H9 (cell line): ENCODE measurements at regions not wholly inside any gene's neighbourhood (a gene's known extent, or its start where the extent isn't known, plus 50 kb on each side); places are given as distances from the start of the nearest gene placed in this dataset.

Experiments used
- DNase-seq: peaks from one replicate; pipeline ENCODE4 v3.0.0-alpha.2; 2017
- H2AFZ ChIP-seq: one replicate; pipeline ENCODE4 v1.6.1; 2013; ENCODE audit warnings: mild to moderate bottlenecking, low read length, control low read depth, moderate library complexity
- H2AK5ac ChIP-seq: 2 replicates; pipeline ENCODE4 v1.6.1; 2013; ENCODE audit warnings: low read length, control low read depth, mixed read lengths; ENCODE audit not compliant: insufficient read length
- H2BK120ac ChIP-seq: one replicate; pipeline ENCODE4 v1.6.1; 2013; ENCODE audit warnings: low read depth, mild to moderate bottlenecking, low read length, control low read depth, inconsistent platforms; ENCODE audit not compliant: poor library complexity, severe bottlenecking
- H2BK12ac ChIP-seq: 2 replicates; pipeline ENCODE4 v1.6.1; 2013; ENCODE audit warnings: low read length, control low read depth, mixed read lengths, low read depth; ENCODE audit not compliant: insufficient read length
- H2BK15ac ChIP-seq: 2 replicates; pipeline ENCODE4 v1.6.1; 2013; ENCODE audit warnings: low read depth, low read length, control low read depth
- H2BK20ac ChIP-seq: one replicate; pipeline ENCODE4 v1.6.1; 2013; ENCODE audit warnings: low read depth, mild to moderate bottlenecking, low read length, control low read depth, inconsistent platforms; ENCODE audit not compliant: poor library complexity, severe bottlenecking
- H2BK5ac ChIP-seq: 2 replicates; pipeline ENCODE4 v1.6.1; 2013; ENCODE audit warnings: low read length, control low read depth, mixed read lengths; ENCODE audit not compliant: insufficient read length
- H3K14ac ChIP-seq: 2 replicates; pipeline ENCODE4 v1.6.1; 2013; ENCODE audit warnings: low read length, control low read depth; ENCODE audit not compliant: insufficient read depth
- H3K18ac ChIP-seq: 2 replicates; pipeline ENCODE4 v1.6.1; 2013; ENCODE audit warnings: low read depth, mild to moderate bottlenecking, mixed read lengths, low read length, control low read depth; ENCODE audit not compliant: insufficient read length
- H3K23ac ChIP-seq: 2 replicates; pipeline ENCODE4 v1.6.1; 2013; ENCODE audit warnings: low read length, control low read depth, mixed read lengths, low read depth; ENCODE audit not compliant: insufficient read length
- H3K23me2 ChIP-seq: 2 replicates; pipeline ENCODE4 v1.6.1; 2013; ENCODE audit warnings: low read depth, mild to moderate bottlenecking, mixed read lengths, low read length, control low read depth; ENCODE audit not compliant: insufficient read length, poor library complexity, severe bottlenecking
- H3K27ac ChIP-seq: 2 replicates; pipeline ENCODE4 v1.5.1; 2013; ENCODE audit warnings: low read length, control low read depth, mixed read lengths, low read depth; ENCODE audit not compliant: insufficient read length
- H3K27me3 ChIP-seq: 2 replicates; pipeline ENCODE4 v1.6.1; 2013; ENCODE audit warnings: low read length, control low read depth, inconsistent platforms; ENCODE audit not compliant: insufficient read depth
- H3K4ac ChIP-seq: 2 replicates; pipeline ENCODE4 v1.6.1; 2013; ENCODE audit warnings: low read depth, mild to moderate bottlenecking, control low read depth, inconsistent platforms, low read length, moderate library complexity
- H3K4me1 ChIP-seq: 2 replicates; pipeline ENCODE4 v1.6.1; 2013; ENCODE audit warnings: low read length, control low read depth, inconsistent platforms; ENCODE audit not compliant: insufficient read depth
- H3K4me2 ChIP-seq: 2 replicates; pipeline ENCODE4 v1.6.1; 2013; ENCODE audit warnings: low read length, control low read depth, mixed read lengths; ENCODE audit not compliant: insufficient read length, insufficient read depth
- H3K56ac ChIP-seq: 2 replicates; pipeline ENCODE4 v1.6.1; 2013; ENCODE audit warnings: low read depth, mild to moderate bottlenecking, mixed read lengths, low read length, control low read depth; ENCODE audit not compliant: insufficient read length
- H3K79me1 ChIP-seq: 2 replicates; pipeline ENCODE4 v1.6.1; 2013; ENCODE audit warnings: low read depth, mild to moderate bottlenecking, moderate library complexity, low read length, control low read depth, inconsistent platforms; ENCODE audit not compliant: insufficient read depth, poor library complexity, severe bottlenecking
- H3K79me2 ChIP-seq: 2 replicates; pipeline ENCODE4 v1.6.1; 2013; ENCODE audit warnings: low read length, control low read depth, inconsistent platforms; ENCODE audit not compliant: insufficient read depth
- H3K9ac ChIP-seq: 2 replicates; pipeline ENCODE4 v1.6.1; 2013; ENCODE audit warnings: low read length, control low read depth, mixed read lengths; ENCODE audit not compliant: insufficient read length; ENCODE audit errors: extremely low read depth
- H3K9me3 ChIP-seq: one replicate; pipeline ENCODE4 v1.6.1; 2013; ENCODE audit warnings: low read depth, low read length, inconsistent platforms; ENCODE audit not compliant: control insufficient read depth
- H3T11ph ChIP-seq: one replicate; pipeline ENCODE4 v1.6.1; 2013; ENCODE audit warnings: mild to moderate bottlenecking, low read length, control low read depth, inconsistent platforms
- H4K20me1 ChIP-seq: one replicate; pipeline ENCODE4 v1.6.1; 2013; ENCODE audit not compliant: control insufficient read depth, insufficient read length, insufficient read depth
- H4K5ac ChIP-seq: 2 replicates; pipeline ENCODE4 v1.6.1; 2013; ENCODE audit warnings: low read depth, mild to moderate bottlenecking, mixed read lengths, low read length, control low read depth; ENCODE audit not compliant: insufficient read length
- H4K8ac ChIP-seq: replicated peaks from 2 replicates; pipeline ENCODE4 v1.6.1; 2013; ENCODE audit warnings: low read length, control low read depth, mixed read lengths, low read depth; ENCODE audit not compliant: insufficient read length
- H4K91ac ChIP-seq: 2 replicates; pipeline ENCODE4 v1.6.1; 2013; ENCODE audit warnings: low read depth, mild to moderate bottlenecking, moderate library complexity, mixed read lengths, low read length, control low read depth; ENCODE audit not compliant: insufficient read length
- H3K27ac Mint-ChIP-seq, 3 experiments: 2 replicates in 2 of 3; 3 replicates in 1 of 3; pipeline ENCODE4 v1.8.0; 2020 to 2021; ENCODE audit warnings: mixed read lengths in 3 of 3, mild to moderate bottlenecking in 1 of 3, moderate library complexity in 1 of 3
- H3K27me3 Mint-ChIP-seq: 2 replicates; pipeline ENCODE4 v1.8.0; 2021; ENCODE audit warnings: low read depth, mild to moderate bottlenecking, moderate library complexity, mixed read lengths
- H3K36me3 Mint-ChIP-seq, 3 experiments: 2 replicates in 2 of 3; 3 replicates in 1 of 3; pipeline ENCODE4 v1.8.0; 2020 to 2021; ENCODE audit warnings: low read depth in 3 of 3, mixed read lengths in 3 of 3; ENCODE audit not compliant: insufficient read depth in 1 of 3
- H3K4me1 Mint-ChIP-seq, 2 experiments: 2 replicates each; pipeline ENCODE4 v1.8.0; 2020; ENCODE audit warnings: mixed read lengths in 2 of 2
- H3K4me3 Mint-ChIP-seq, 2 experiments: 2 replicates in 1 of 2; 3 replicates in 1 of 2; pipeline ENCODE4 v1.8.0; 2020 to 2021; ENCODE audit warnings: mild to moderate bottlenecking in 2 of 2, mixed read lengths in 2 of 2, moderate library complexity in 1 of 2
- H3K9me3 Mint-ChIP-seq, 2 experiments: 2 replicates in 1 of 2; 3 replicates in 1 of 2; pipeline ENCODE4 v1.8.0; 2020; ENCODE audit warnings: mild to moderate bottlenecking in 2 of 2, mixed read lengths in 2 of 2, moderate library complexity in 1 of 2
- CTCF ChIP-seq: fragments of 200-600 bp; sonication (generic); conservative IDR thresholded peaks from 3 replicates; pipeline ENCODE4 v1.8.0; 2021; ENCODE audit warnings: antibody characterized with exemption, mild to moderate bottlenecking
- WGBS: extraction: QIAGEN DNeasy Blood & Tissue Kit; methylation state at CpG from one replicate; pipeline ENCODE4 v1.1.7; 2013; ENCODE audit warnings: missing lambda C conversion rate, low lambda C conversion rate, mixed read lengths; ENCODE audit not compliant: insufficient read length; ENCODE audit errors: extremely low coverage; 5-methylcytosine and 5-hydroxymethylcytosine counted together

- Histone ChIP-seq H3K4me2 (no peak overlapping the region), H4K91ac (no peak overlapping the region), H2BK120ac (no peak overlapping the region), H2AK5ac (no peak overlapping the region), H3K56ac (no peak overlapping the region), H4K8ac (no peak overlapping the region), H3K9me3 (no peaks in the 10 kb centered on the region), H3K23ac (no peak overlapping the region), H2BK15ac (no peak overlapping the region), H3K18ac (no peak overlapping the region), H2AFZ (no peak overlapping the region), H3T11ph (no peak overlapping the region), H2BK20ac (no peak overlapping the region), H2BK5ac (no peak overlapping the region), H3K14ac (no peak overlapping the region), H3K27me3 (no peaks in the 10 kb centered on the region), H3K79me2 (no peaks in the 10 kb centered on the region), H3K4me1 (no peaks in the 10 kb centered on the region; the same call in 1 of the 2 replicates), H3K4ac (no peak overlapping the region), H3K9ac (no peak overlapping the region), H3K27ac (no peak overlapping the region), H3K79me1 (no peaks in the 10 kb centered on the region), H4K5ac (no peak overlapping the region), H3K23me2 (no peaks in the 10 kb centered on the region), H4K20me1 (no peaks in the 10 kb centered on the region), H2BK12ac (no peak overlapping the region)
- no peak for DNase-seq
- Mint-ChIP-seq H3K4me1 (peaks cover 4 to 10% of the 10 kb centered on the region in 2 experiments), H3K27me3 (peaks cover 3% of the 10 kb centered on the region; the same call in 1 of the 2 replicates), H3K27ac (no peak overlapping the region), H3K36me3 (no peaks in the 10 kb centered on the region; a peak in 2 of 7 replicates), H3K4me3 (no peak overlapping the region), H3K9me3 (peaks cover 2 to 55% of the 10 kb centered on the region in 2 experiments; a peak in 2 of 5 replicates)
- no peak for TF ChIP-seq CTCF
- WGBS = no CpG with 5 or more reads among the region's 10 CpGs
Observed at GRCh38 chrX:9369802-9370291, 95.0 kb upstream of the TBL1X start.
